Neural cell (in vitro differentiated cells): ENCODE measurements at regions not wholly inside any gene's neighbourhood (a gene's known extent, or its start where the extent isn't known, plus 50 kb on each side); places are given as distances from the start of the nearest gene placed in this dataset.

Experiments
- H2AFZ ChIP-seq: fragments of 200-600, 300-800 bp; sonication (generic), shearing (Covaris generic); 2 replicates; pipeline ENCODE4 v1.6.0; 2014; ENCODE audit warnings: low read depth, mild to moderate bottlenecking, antibody characterized with exemption, low read length, moderate library complexity
- H3F3A ChIP-seq: fragments of 200-600 bp; shearing (Covaris generic); 2 replicates; pipeline ENCODE4 v1.6.1; 2016; ENCODE audit warnings: mild to moderate bottlenecking, moderate library complexity, mixed read lengths, antibody characterized with exemption, low read length; ENCODE audit not compliant: insufficient read depth, poor library complexity, severe bottlenecking
- H3K27ac ChIP-seq: fragments of 200-600, 300-800 bp; sonication (generic), shearing (Covaris generic); 2 replicates; pipeline ENCODE4 v1.5.1; 2014; ENCODE audit warnings: mild to moderate bottlenecking, low read length, moderate library complexity
- H3K27me3 ChIP-seq: fragments of 300-800, 200-600 bp; sonication (generic), shearing (Covaris generic); 2 replicates; pipeline ENCODE4 v1.6.0; 2014; ENCODE audit warnings: mild to moderate bottlenecking, low read depth, low read length, moderate library complexity; ENCODE audit not compliant: insufficient read depth
- H3K36me3 ChIP-seq: fragments of 300-800, 200-600 bp; sonication (generic), shearing (Covaris generic); 2 replicates; pipeline ENCODE4 v1.5.1; 2014; ENCODE audit warnings: mild to moderate bottlenecking, antibody characterized with exemption, low read length, moderate library complexity; ENCODE audit not compliant: insufficient read depth
- H3K4me2 ChIP-seq: fragments of 300-800, 200-600 bp; sonication (generic), shearing (Covaris generic); 2 replicates; pipeline ENCODE4 v1.6.0; 2014; ENCODE audit warnings: mild to moderate bottlenecking, low read length
- H3K4me3 ChIP-seq: fragments of 300-800, 200-600 bp; sonication (generic), shearing (Covaris generic); 2 replicates; pipeline ENCODE4 v1.5.1; 2014; ENCODE audit warnings: mild to moderate bottlenecking, low read length, moderate library complexity
- H3K79me2 ChIP-seq: fragments of 200-600 bp; shearing (Covaris generic); replicated peaks from 2 replicates; pipeline ENCODE4 v1.6.0; 2014; ENCODE audit warnings: mild to moderate bottlenecking, low read length, moderate library complexity; ENCODE audit not compliant: insufficient read depth
- H3K9ac ChIP-seq: fragments of 300-800, 200-600 bp; sonication (generic), shearing (Covaris generic); 2 replicates; pipeline ENCODE4 v1.6.1; 2016; ENCODE audit warnings: mild to moderate bottlenecking, low read length, mixed read lengths
- H3K9me2 ChIP-seq: fragments of 200-600 bp; shearing (Covaris generic); 2 replicates; pipeline ENCODE4 v1.6.1; 2016; ENCODE audit warnings: mild to moderate bottlenecking, low read length, mixed read lengths; ENCODE audit not compliant: insufficient read depth
- H3K9me3 ChIP-seq: fragments of 200-600, 300-800 bp; sonication (generic), shearing (Covaris generic); 2 replicates; pipeline ENCODE4 v1.6.1; 2016; ENCODE audit warnings: mild to moderate bottlenecking, mixed run types, low read length, moderate library complexity, mixed read lengths
- H4K20me1 ChIP-seq: fragments of 200-600 bp; shearing (Covaris generic); 2 replicates; pipeline ENCODE4 v1.6.1; 2016; ENCODE audit warnings: mild to moderate bottlenecking, mixed run types; ENCODE audit not compliant: insufficient read depth
- EP300 ChIP-seq: fragments of 450-650 bp; conservative IDR thresholded peaks from 2 replicates; pipeline ENCODE4 v1.6.1; 2014; ENCODE audit warnings: antibody characterized with exemption, mild to moderate bottlenecking, moderate library complexity; ENCODE audit not compliant: poor library complexity, severe bottlenecking
- EZH2 ChIP-seq: fragments of 200-600, 300-800 bp; shearing (Covaris generic), sonication (generic); IDR thresholded peaks from 2 replicates; pipeline ENCODE4 v1.6.1; 2014; ENCODE audit warnings: antibody characterized with exemption, low read length, borderline replicate concordance, mild to moderate bottlenecking; ENCODE audit not compliant: insufficient read depth, poor library complexity, severe bottlenecking
- MXI1 ChIP-seq: fragments of 450-650 bp; conservative IDR thresholded peaks from 2 replicates; pipeline ENCODE4 v1.6.1; 2014; ENCODE audit warnings: antibody characterized with exemption, mild to moderate bottlenecking; ENCODE audit not compliant: poor library complexity, severe bottlenecking
- POLR2AphosphoS5 ChIP-seq: IDR thresholded peaks from 2 replicates; pipeline ENCODE4 v1.6.1; 2012
- RAD21 ChIP-seq: fragments of 450-650 bp; conservative IDR thresholded peaks from 2 replicates; pipeline ENCODE4 v1.6.1; 2014; ENCODE audit warnings: antibody characterized with exemption, mild to moderate bottlenecking, moderate library complexity
- SMC3 ChIP-seq: fragments of 450-650 bp; conservative IDR thresholded peaks from 2 replicates; pipeline ENCODE4 v1.6.1; 2014; ENCODE audit warnings: antibody characterized with exemption, mild to moderate bottlenecking, moderate library complexity; ENCODE audit not compliant: poor library complexity
- TAF1 ChIP-seq: IDR thresholded peaks from 2 replicates; pipeline ENCODE4 v1.6.1; 2012; ENCODE audit warnings: low read depth
- TF ChIP-seq, protein P1 (sequence below): IDR thresholded peaks from 2 replicates; pipeline ENCODE4 v1.6.1; 2012; ENCODE audit warnings: borderline replicate concordance
- TF ChIP-seq, protein P2 (sequence below): fragments of 450-650 bp; IDR thresholded peaks from 2 replicates; pipeline ENCODE4 v1.5.1; 2014; ENCODE audit warnings: antibody characterized with exemption, mild to moderate bottlenecking, moderate library complexity; ENCODE audit not compliant: poor library complexity, severe bottlenecking

DNA sequence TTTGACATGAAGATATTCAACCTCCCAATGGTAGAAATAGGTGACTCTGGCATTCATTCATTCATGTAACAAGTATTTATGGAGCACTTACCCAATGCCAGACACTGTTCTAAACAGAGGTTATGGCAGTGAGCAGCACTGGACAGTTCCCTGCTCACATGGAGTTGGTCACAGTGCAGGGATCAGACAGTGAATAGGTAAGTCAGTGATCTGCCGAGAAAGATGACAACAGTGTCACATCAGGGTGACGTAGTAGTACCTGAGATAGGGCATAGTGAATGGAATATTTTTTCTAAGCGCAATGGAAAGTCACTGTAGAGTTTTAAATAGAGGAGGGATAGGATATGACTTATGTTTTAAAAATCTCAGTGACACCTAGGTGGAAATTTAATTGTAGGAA, 791.4 kb upstream of the RBFOX1 start:
- Histone ChIP-seq H3K9ac (no peak overlapping the region), H3K79me2 (no peaks in the 10 kb centered on the region), H3K4me2 (no peak overlapping the region), H3F3A (no peaks in the 10 kb centered on the region), H3K9me3 (no peaks in the 10 kb centered on the region), H3K36me3 (no peaks in the 10 kb centered on the region), H4K20me1 (no peaks in the 10 kb centered on the region), H3K27me3 (no peaks in the 10 kb centered on the region), H3K9me2 (no peaks in the 10 kb centered on the region), H2AFZ (no peak overlapping the region), H3K27ac (no peak overlapping the region), H3K4me3 (no peak overlapping the region)
- TF ChIP-seq SMC3 = no peak
- TF ChIP-seq RAD21 = no peak
- TF ChIP-seq MXI1 = no peak
- TF ChIP-seq, protein P1, sequence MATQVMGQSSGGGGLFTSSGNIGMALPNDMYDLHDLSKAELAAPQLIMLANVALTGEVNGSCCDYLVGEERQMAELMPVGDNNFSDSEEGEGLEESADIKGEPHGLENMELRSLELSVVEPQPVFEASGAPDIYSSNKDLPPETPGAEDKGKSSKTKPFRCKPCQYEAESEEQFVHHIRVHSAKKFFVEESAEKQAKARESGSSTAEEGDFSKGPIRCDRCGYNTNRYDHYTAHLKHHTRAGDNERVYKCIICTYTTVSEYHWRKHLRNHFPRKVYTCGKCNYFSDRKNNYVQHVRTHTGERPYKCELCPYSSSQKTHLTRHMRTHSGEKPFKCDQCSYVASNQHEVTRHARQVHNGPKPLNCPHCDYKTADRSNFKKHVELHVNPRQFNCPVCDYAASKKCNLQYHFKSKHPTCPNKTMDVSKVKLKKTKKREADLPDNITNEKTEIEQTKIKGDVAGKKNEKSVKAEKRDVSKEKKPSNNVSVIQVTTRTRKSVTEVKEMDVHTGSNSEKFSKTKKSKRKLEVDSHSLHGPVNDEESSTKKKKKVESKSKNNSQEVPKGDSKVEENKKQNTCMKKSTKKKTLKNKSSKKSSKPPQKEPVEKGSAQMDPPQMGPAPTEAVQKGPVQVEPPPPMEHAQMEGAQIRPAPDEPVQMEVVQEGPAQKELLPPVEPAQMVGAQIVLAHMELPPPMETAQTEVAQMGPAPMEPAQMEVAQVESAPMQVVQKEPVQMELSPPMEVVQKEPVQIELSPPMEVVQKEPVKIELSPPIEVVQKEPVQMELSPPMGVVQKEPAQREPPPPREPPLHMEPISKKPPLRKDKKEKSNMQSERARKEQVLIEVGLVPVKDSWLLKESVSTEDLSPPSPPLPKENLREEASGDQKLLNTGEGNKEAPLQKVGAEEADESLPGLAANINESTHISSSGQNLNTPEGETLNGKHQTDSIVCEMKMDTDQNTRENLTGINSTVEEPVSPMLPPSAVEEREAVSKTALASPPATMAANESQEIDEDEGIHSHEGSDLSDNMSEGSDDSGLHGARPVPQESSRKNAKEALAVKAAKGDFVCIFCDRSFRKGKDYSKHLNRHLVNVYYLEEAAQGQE = no peak
- no peak for TF ChIP-seq EP300
- TF ChIP-seq, protein P2, sequence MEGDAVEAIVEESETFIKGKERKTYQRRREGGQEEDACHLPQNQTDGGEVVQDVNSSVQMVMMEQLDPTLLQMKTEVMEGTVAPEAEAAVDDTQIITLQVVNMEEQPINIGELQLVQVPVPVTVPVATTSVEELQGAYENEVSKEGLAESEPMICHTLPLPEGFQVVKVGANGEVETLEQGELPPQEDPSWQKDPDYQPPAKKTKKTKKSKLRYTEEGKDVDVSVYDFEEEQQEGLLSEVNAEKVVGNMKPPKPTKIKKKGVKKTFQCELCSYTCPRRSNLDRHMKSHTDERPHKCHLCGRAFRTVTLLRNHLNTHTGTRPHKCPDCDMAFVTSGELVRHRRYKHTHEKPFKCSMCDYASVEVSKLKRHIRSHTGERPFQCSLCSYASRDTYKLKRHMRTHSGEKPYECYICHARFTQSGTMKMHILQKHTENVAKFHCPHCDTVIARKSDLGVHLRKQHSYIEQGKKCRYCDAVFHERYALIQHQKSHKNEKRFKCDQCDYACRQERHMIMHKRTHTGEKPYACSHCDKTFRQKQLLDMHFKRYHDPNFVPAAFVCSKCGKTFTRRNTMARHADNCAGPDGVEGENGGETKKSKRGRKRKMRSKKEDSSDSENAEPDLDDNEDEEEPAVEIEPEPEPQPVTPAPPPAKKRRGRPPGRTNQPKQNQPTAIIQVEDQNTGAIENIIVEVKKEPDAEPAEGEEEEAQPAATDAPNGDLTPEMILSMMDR = no peak
- no peak for TF ChIP-seq TAF1

DNA sequence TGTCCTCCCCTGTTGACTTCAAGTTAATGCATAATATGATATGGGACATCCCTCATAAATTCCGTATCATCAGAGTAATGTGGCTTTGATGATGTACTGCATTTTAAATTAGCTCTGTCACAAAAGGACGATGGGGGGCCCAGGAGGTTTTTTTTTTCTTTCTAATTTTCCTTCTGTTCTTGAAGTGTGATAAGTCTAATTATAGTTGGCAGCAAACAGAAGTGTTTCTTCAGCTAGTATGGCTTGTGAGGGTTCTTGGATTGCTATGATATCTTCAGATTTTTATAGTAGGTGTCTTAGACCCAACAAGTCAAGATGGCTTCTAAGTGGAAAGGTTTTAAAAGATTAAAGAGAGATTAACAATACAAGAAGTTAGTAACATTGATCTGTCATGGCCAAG, 796.2 kb upstream of the RBFOX1 start:
- H3F3A ChIP-seq = no peaks in the 10 kb centered on the region
- H3K4me2 ChIP-seq = no peak overlapping the region
- no peaks in the 10 kb centered on the region for H4K20me1 ChIP-seq
- H3K9ac ChIP-seq = no peak overlapping the region
- H3K9me2 ChIP-seq = no peaks in the 10 kb centered on the region
- H3K9me3 ChIP-seq = no peaks in the 10 kb centered on the region
- no peaks in the 10 kb centered on the region for H3K27me3 ChIP-seq
- no peaks in the 10 kb centered on the region for H3K36me3 ChIP-seq
- TF ChIP-seq POLR2AphosphoS5 (no peak), EZH2 (no peak), EP300 (no peak), TAF1 (no peak), RAD21 (no peak), SMC3 (no peak)
- TF ChIP-seq, protein P2 = no peak
- TF ChIP-seq, protein P1 = no peak
- no peak overlapping the region for H3K4me3 ChIP-seq
- no peaks in the 10 kb centered on the region for H3K79me2 ChIP-seq
- H2AFZ ChIP-seq = no peak overlapping the region
- H3K27ac ChIP-seq = no peak overlapping the region
